ENCODE measurements at regions not wholly inside any gene's neighbourhood (a gene's known extent, or its start where the extent isn't known, plus 50 kb on each side); places are given as distances from the start of the nearest gene placed in this dataset.
A peak's percentile ranks its signal among the peaks of the same experiment; 100 is the strongest.

GRCh38 chr1:201599548-201599947 is 60.6 kb downstream of the NAV1 start:
- Histone ChIP-seq H3K27me3 (ENCODE audit: control insufficient read depth, insufficient read depth, low read length) (no peaks in the 10 kb centered on the region), H3K36me3 (ENCODE audit: control insufficient read depth, insufficient read depth, low read length) (no peaks in the 10 kb centered on the region), H3K9me3 (ENCODE audit: control insufficient read depth, insufficient read depth, low read length) (no peaks in the 10 kb centered on the region), H3K4me3 (ENCODE audit: low read depth, low read length) (no peak overlapping the region), H3K4me1 (ENCODE audit: control insufficient read depth, insufficient read depth, low read length) (peaks cover 2% of the 10 kb centered on the region), H3K9ac (ENCODE audit: low read depth, low read length) (no peak overlapping the region)

DNA sequence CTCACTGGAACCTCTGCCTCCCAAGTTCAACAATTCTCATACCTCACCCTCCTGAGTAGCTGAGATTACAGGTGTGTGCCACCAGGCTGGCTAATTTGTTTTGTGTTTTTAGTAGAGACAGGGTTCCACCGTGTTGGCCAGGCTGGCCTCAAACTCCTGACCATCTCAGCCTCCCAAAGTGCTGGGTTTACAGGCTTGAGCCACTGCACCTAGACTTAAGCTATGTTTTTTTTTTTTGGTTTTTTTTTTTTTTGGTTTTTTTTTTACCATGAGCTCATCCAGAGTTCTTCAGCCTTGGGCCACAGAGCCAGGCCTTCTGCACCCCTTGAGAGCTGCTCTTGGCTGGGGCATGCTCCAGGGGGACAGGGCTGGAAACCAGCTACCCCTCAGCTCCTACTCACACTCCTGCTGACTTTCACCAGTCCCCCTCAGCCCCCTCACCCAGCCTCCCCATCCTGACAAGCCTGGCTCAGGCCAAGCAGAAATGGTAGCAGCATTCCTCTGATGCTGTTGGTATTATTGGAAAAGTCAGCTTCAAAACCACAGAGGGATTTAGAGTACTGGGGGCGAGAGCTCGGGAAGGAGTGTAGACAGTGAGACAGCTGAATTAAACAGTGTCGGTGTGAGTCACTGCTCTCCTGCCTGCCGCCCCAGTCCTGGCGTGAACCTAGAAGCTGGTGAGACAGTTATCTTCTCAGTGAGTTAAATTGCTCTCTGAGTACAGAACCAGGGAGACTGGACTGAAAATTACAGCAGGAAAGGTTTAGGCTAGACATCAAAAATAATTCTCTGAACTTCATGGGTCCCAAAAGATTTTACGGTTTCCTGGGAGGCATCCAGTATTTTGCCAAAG is 63.7 kb downstream of the NAV1 start:
- no peaks in the 10 kb centered on the region for H3K9me3 ChIP-seq (ENCODE audit: control insufficient read depth, insufficient read depth, low read length)
- no peak overlapping the region for H3K4me3 ChIP-seq (ENCODE audit: low read depth, low read length)
- H3K36me3 ChIP-seq (ENCODE audit: control insufficient read depth, insufficient read depth, low read length) = no peaks in the 10 kb centered on the region
- H3K4me1 ChIP-seq (ENCODE audit: control insufficient read depth, insufficient read depth, low read length) = no peaks in the 10 kb centered on the region
- H3K27me3 ChIP-seq (ENCODE audit: control insufficient read depth, insufficient read depth, low read length) = no peaks in the 10 kb centered on the region
- no peak overlapping the region for H3K9ac ChIP-seq (ENCODE audit: low read depth, low read length)

- no peaks in the 10 kb centered on the region for H3K36me3 ChIP-seq (ENCODE audit: control insufficient read depth, insufficient read depth, low read length)
- H3K4me3 ChIP-seq (ENCODE audit: low read depth, low read length) = no peak overlapping the region
- no peaks in the 10 kb centered on the region for H3K27me3 ChIP-seq (ENCODE audit: control insufficient read depth, insufficient read depth, low read length)
- no peaks in the 10 kb centered on the region for H3K9me3 ChIP-seq (ENCODE audit: control insufficient read depth, insufficient read depth, low read length)
- no peaks in the 10 kb centered on the region for H3K4me1 ChIP-seq (ENCODE audit: control insufficient read depth, insufficient read depth, low read length)
- H3K9ac ChIP-seq (ENCODE audit: low read depth, low read length) = no peak overlapping the region
Observed at GRCh38 chr1:201603613-201604232, 64.8 kb downstream of the NAV1 start.

DNA sequence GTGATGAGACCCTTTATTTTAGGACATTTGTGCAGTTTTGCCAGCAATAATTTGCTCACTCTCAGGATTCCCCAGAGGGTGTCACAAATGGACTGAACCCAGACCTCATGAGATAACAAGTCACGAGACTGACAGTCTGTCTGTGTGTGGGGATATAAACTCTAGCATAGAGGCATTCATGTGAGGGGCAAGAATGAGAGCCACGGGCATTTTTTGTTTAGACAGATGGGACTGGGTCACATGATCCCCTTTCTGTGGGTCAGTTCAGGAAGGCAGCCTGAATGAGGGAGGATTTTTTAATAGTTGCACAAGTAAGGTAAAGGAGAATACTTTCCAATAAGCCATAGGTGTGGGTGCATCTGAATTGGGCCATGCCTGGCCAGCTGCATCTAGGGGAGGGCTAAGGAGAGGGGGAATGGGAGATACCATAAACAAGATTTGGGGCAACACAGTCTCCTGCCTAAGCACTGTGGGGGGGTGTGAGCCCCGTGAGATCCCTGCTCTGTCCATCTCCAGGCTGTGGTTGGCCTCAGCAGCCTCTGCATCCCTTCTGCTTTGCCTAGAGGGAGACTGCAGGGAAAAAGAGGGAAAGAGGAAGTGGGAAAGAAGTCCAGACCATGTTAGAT is 66.6 kb downstream of the NAV1 start:
- no peak overlapping the region for H3K9ac ChIP-seq (ENCODE audit: low read depth, low read length)
- no peaks in the 10 kb centered on the region for H3K36me3 ChIP-seq (ENCODE audit: control insufficient read depth, insufficient read depth, low read length)
- H3K4me3 ChIP-seq (ENCODE audit: low read depth, low read length) = no peak overlapping the region

GRCh38 chr1:201606096-201606495 is 67.2 kb downstream of the NAV1 start:
- Histone ChIP-seq H3K4me3 (ENCODE audit: low read depth, low read length) (no peak overlapping the region), H3K9ac (ENCODE audit: low read depth, low read length) (no peak overlapping the region), H3K4me1 (ENCODE audit: control insufficient read depth, insufficient read depth, low read length) (no peaks in the 10 kb centered on the region), H3K27me3 (ENCODE audit: control insufficient read depth, insufficient read depth, low read length) (no peaks in the 10 kb centered on the region), H3K9me3 (ENCODE audit: control insufficient read depth, insufficient read depth, low read length) (no peaks in the 10 kb centered on the region), H3K36me3 (ENCODE audit: control insufficient read depth, insufficient read depth, low read length) (no peaks in the 10 kb centered on the region)

More for the DNA sequence above, 66.6 kb downstream of the NAV1 start:
- H3K4me1 ChIP-seq (ENCODE audit: control insufficient read depth, insufficient read depth, low read length) = no peaks in the 10 kb centered on the region
- no peaks in the 10 kb centered on the region for H3K27me3 ChIP-seq (ENCODE audit: control insufficient read depth, insufficient read depth, low read length)
- H3K9me3 ChIP-seq (ENCODE audit: control insufficient read depth, insufficient read depth, low read length) = no peaks in the 10 kb centered on the region

DNA sequence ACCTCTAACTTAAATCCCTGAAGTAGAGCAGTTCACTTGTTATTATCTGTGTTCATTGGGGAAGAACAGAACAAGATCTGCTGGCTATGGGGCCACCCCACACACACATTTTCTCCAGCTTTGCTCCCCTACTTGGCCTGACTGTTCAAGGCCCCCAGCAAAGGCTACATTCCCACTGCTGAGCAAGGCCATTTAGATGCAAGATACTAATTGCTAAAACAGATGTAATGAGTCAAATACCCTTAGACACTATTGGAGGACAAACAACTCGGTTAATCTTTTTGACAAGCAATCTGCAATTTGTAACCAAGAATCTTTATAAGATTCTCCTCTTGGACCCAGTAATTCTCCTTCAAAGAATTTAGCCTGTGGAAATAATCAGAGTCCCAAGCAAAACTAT is 67.7 kb downstream of the NAV1 start:
- no peaks in the 10 kb centered on the region for H3K27me3 ChIP-seq (ENCODE audit: control insufficient read depth, insufficient read depth, low read length)
- no peak overlapping the region for H3K9ac ChIP-seq (ENCODE audit: low read depth, low read length)
- no peak overlapping the region for H3K4me3 ChIP-seq (ENCODE audit: low read depth, low read length)
- no peaks in the 10 kb centered on the region for H3K36me3 ChIP-seq (ENCODE audit: control insufficient read depth, insufficient read depth, low read length)
- no peaks in the 10 kb centered on the region for H3K4me1 ChIP-seq (ENCODE audit: control insufficient read depth, insufficient read depth, low read length)
- no peaks in the 10 kb centered on the region for H3K9me3 ChIP-seq (ENCODE audit: control insufficient read depth, insufficient read depth, low read length)

- no peak overlapping the region for H3K4me3 ChIP-seq (ENCODE audit: low read depth, low read length)
- H3K27me3 ChIP-seq (ENCODE audit: control insufficient read depth, insufficient read depth, low read length) = peaks cover 4% of the 10 kb centered on the region
- H3K9ac ChIP-seq (ENCODE audit: low read depth, low read length) = no peak overlapping the region
- H3K4me1 ChIP-seq (ENCODE audit: control insufficient read depth, insufficient read depth, low read length) = no peaks in the 10 kb centered on the region
- no peaks in the 10 kb centered on the region for H3K9me3 ChIP-seq (ENCODE audit: control insufficient read depth, insufficient read depth, low read length)
- H3K36me3 ChIP-seq (ENCODE audit: control insufficient read depth, insufficient read depth, low read length) = no peaks in the 10 kb centered on the region
Observed at GRCh38 chr1:201608635-201609395, 69.9 kb downstream of the NAV1 start.

GRCh38 chr1:201609661-201610318 is 70.9 kb downstream of the NAV1 start:
- no peaks in the 10 kb centered on the region for H3K36me3 ChIP-seq (ENCODE audit: control insufficient read depth, insufficient read depth, low read length)
- no peak overlapping the region for H3K4me3 ChIP-seq (ENCODE audit: low read depth, low read length)
- no peaks in the 10 kb centered on the region for H3K9me3 ChIP-seq (ENCODE audit: control insufficient read depth, insufficient read depth, low read length)
- peak overlapping the region; percentile 2 for H3K9ac ChIP-seq (ENCODE audit: low read depth, low read length)
- peaks cover 4% of the 10 kb centered on the region for H3K27me3 ChIP-seq (ENCODE audit: control insufficient read depth, insufficient read depth, low read length)
- H3K4me1 ChIP-seq (ENCODE audit: control insufficient read depth, insufficient read depth, low read length) = no peaks in the 10 kb centered on the region

DNA sequence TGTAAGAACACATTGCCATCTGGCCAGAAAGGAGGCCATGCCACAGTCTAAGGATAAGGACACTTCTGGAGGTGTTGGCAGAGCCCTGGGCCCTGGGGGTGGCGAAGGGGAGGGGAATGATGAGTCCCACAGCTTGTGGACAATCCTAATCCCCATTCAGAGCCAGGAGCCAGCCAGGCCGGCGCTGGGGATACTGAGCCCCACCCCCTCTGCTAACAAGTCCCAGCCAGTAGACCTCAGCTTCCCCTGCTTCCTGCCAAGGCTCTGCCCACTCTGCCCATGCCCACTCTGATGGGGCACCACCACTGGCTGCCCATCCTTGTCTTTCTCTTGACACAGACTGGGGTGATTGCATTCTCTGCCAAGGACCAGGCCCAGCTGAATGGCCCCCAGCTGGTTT is 71.9 kb downstream of the NAV1 start:
- H3K4me1 ChIP-seq (ENCODE audit: control insufficient read depth, insufficient read depth, low read length) = no peaks in the 10 kb centered on the region
- H3K4me3 ChIP-seq (ENCODE audit: low read depth, low read length) = no peak overlapping the region
- H3K9ac ChIP-seq (ENCODE audit: low read depth, low read length) = no peak overlapping the region
- H3K36me3 ChIP-seq (ENCODE audit: control insufficient read depth, insufficient read depth, low read length) = no peaks in the 10 kb centered on the region
- H3K9me3 ChIP-seq (ENCODE audit: control insufficient read depth, insufficient read depth, low read length) = no peaks in the 10 kb centered on the region
- peaks cover 4% of the 10 kb centered on the region for H3K27me3 ChIP-seq (ENCODE audit: control insufficient read depth, insufficient read depth, low read length)

DNA sequence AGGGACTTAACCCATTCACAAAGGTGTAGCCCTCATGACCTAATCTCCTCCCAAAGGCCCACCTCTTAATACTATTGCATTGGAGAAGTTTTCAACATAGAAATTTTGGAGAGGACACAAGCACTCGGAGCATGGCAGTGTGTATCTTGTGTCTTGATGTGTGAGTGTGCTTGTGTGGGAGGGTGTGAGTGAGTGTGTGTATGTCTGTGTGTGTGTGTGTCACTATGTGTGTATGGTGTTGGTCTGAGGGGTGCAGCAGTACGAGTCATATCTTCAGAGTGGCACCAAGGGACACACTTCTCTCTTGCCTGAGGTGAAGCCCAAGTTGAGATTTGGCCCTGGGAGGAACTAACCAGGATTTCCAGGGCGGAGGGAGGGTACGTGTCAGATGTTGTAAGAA is 73.7 kb downstream of the NAV1 start:
- Histone ChIP-seq H3K27me3 (ENCODE audit: control insufficient read depth, insufficient read depth, low read length) (peaks cover 4% of the 10 kb centered on the region), H3K9ac (ENCODE audit: low read depth, low read length) (no peak overlapping the region)

More for the DNA sequence above, 73.7 kb downstream of the NAV1 start:
- H3K9me3 ChIP-seq (ENCODE audit: control insufficient read depth, insufficient read depth, low read length) = no peaks in the 10 kb centered on the region
- no peaks in the 10 kb centered on the region for H3K4me1 ChIP-seq (ENCODE audit: control insufficient read depth, insufficient read depth, low read length)
- no peaks in the 10 kb centered on the region for H3K36me3 ChIP-seq (ENCODE audit: control insufficient read depth, insufficient read depth, low read length)
- H3K4me3 ChIP-seq (ENCODE audit: low read depth, low read length) = no peak overlapping the region
